HCT116 (cell line): ENCODE measurements at regions not wholly inside any gene's neighbourhood (a gene's known extent, or its start where the extent isn't known, plus 50 kb on each side); places are given as distances from the start of the nearest gene placed in this dataset.

Experiments
- ATAC-seq: fragments of 200-7000 bp; cut with Tn5 transposase; 2 replicates; pipeline ENCODE4 v1.9.1; 2020; ENCODE audit warnings: mild to moderate bottlenecking, moderate library complexity
- BruUV-seq: library from RNA; stranded (reverse); fragments of 400-500 nt; replicated peaks from 2 replicates; lab custom pipeline; 2021; lab: Mats Ljungman, UMichigan
- CTCF ChIA-PET: fragments of 300-600 bp; sonication (Branson Sonifier 250); formaldehyde crosslinking; loops from one replicate; lab custom pipeline; 2021; ENCODE audit warnings: antibody characterized with exemption; lab: Charles Lee
- POLR2A ChIA-PET: fragments of 300-600, 350-600 bp; sonication (Branson Sonifier 250); formaldehyde crosslinking; loops from one replicate; lab custom pipeline; 2021; ENCODE audit warnings: antibody characterized with exemption; lab: Charles Lee
- RAD21 ChIA-PET, 2 experiments: fragments of 300-600 bp; sonication (Branson Sonifier 250); formaldehyde crosslinking; loops; one replicate each; lab custom pipeline; 2023; ENCODE audit warnings: low total read pairs in 2 of 2; ENCODE audit not compliant: uncharacterized antibody in 2 of 2, unreplicated experiment in 2 of 2, low non-redundant PET in 1 of 2; lab: Charles Lee
- DNase-seq: peaks from one replicate; pipeline ENCODE4 v3.0.0-alpha.2; 2010; ENCODE audit warnings: low read depth, low spot score
- H2AFZ ChIP-seq: fragments of 200-600 bp; shearing (Covaris generic), sonication (generic); 2 replicates; pipeline ENCODE4 v1.6.1; 2017; ENCODE audit warnings: low read depth, mixed run types, mixed read lengths, antibody characterized with exemption, low read length; ENCODE audit not compliant: poor library complexity, severe bottlenecking
- H3K27ac ChIP-seq: 2 replicates; pipeline ENCODE4 v1.5.1; 2012; ENCODE audit warnings: low read depth, low read length
- H3K27me3 ChIP-seq: fragments of 200-600 bp; sonication (generic); 2 replicates; pipeline ENCODE4 v1.6.1; 2016; ENCODE audit warnings: mixed run types, low read length, mixed read lengths; ENCODE audit not compliant: insufficient read depth
- H3K36me3 ChIP-seq, 2 experiments: fragments of 200-500 bp in 1 of 2; fragments of 200-600 bp in 1 of 2; sonication (Bioruptor generic) in 1 of 2; sonication (generic) in 1 of 2; 2 replicates each; pipeline versions ENCODE4 v1.5.1 to v1.6.1; 2014 to 2016; ENCODE audit warnings: low read length in 2 of 2, inconsistent platforms in 1 of 2, mixed read lengths in 1 of 2, mixed run types in 1 of 2; ENCODE audit not compliant: insufficient read depth in 2 of 2, control insufficient read depth in 1 of 2
- H3K4me1 ChIP-seq, 2 experiments: fragments of 200-600 bp in 1 of 2; sonication (generic) in 1 of 2; 2 replicates each; pipeline versions ENCODE4 v1.5.1 to v1.6.1; 2012 to 2017; ENCODE audit warnings: low read length in 2 of 2, inconsistent platforms in 1 of 2, mild to moderate bottlenecking in 1 of 2, mixed read lengths in 1 of 2, mixed run types in 1 of 2, moderate library complexity in 1 of 2; ENCODE audit not compliant: insufficient read depth in 2 of 2, control insufficient read depth in 1 of 2
- H3K4me2 ChIP-seq: fragments of 200-600 bp; sonication (generic); 2 replicates; pipeline ENCODE4 v1.6.1; 2017; ENCODE audit warnings: mixed run types, low read length, mixed read lengths
- H3K4me3 ChIP-seq, 2 experiments: fragments of 200-600 bp in 1 of 2; sonication (generic) in 1 of 2; replicated peaks in 1 of 2; 2 replicates each; pipeline ENCODE4 v1.5.1; 2011 to 2016; ENCODE audit warnings: low read length in 2 of 2, control low read depth in 1 of 2, low read depth in 1 of 2, mild to moderate bottlenecking in 1 of 2, mixed read lengths in 1 of 2, mixed run types in 1 of 2
- H3K79me2 ChIP-seq: fragments of 200-600 bp; sonication (generic); 2 replicates; pipeline ENCODE4 v1.6.1; 2017; ENCODE audit warnings: mild to moderate bottlenecking, mixed run types, low read length, moderate library complexity, mixed read lengths; ENCODE audit not compliant: insufficient read depth
- H3K9ac ChIP-seq: fragments of 200-600 bp; sonication (generic); 2 replicates; pipeline ENCODE4 v1.6.1; 2016; ENCODE audit warnings: low read length, mixed read lengths
- H3K9me2 ChIP-seq: fragments of 200-600 bp; sonication (generic), shearing (Covaris generic); 2 replicates; pipeline ENCODE4 v1.6.1; 2017; ENCODE audit warnings: mixed run types, mild to moderate bottlenecking, moderate library complexity; ENCODE audit not compliant: insufficient read depth
- H3K9me3 ChIP-seq, 2 experiments: fragments of 200-500 bp in 1 of 2; fragments of 200-600 bp in 1 of 2; sonication (Bioruptor generic) in 1 of 2; sonication (generic) in 1 of 2; 2 replicates each; pipeline ENCODE4 v1.6.1; 2014 to 2017; ENCODE audit warnings: low read length in 2 of 2, mixed read lengths in 2 of 2, inconsistent platforms in 1 of 2, low read depth in 1 of 2, mild to moderate bottlenecking in 1 of 2, mixed run types in 1 of 2, moderate library complexity in 1 of 2; ENCODE audit not compliant: control insufficient read depth in 1 of 2, insufficient read depth in 1 of 2
- H4K20me1 ChIP-seq: fragments of 200-600 bp; sonication (generic), shearing (Covaris generic); 2 replicates; pipeline ENCODE4 v1.6.1; 2017; ENCODE audit warnings: mixed run types, mild to moderate bottlenecking, moderate library complexity; ENCODE audit not compliant: insufficient read depth
- EZH2 ChIP-seq: fragments of 200-600 bp; sonication (generic); IDR thresholded peaks from 2 replicates; pipeline ENCODE4 v1.6.1; 2017; ENCODE audit warnings: antibody characterized with exemption, mixed run types
- POLR2AphosphoS5 ChIP-seq: IDR thresholded peaks from 2 replicates; pipeline ENCODE4 v1.6.1; 2011; ENCODE audit warnings: mild to moderate bottlenecking, low read depth, low read length, moderate library complexity
- RAD21 ChIP-seq: IDR thresholded peaks from 2 replicates; pipeline ENCODE4 v1.6.1; 2012; ENCODE audit warnings: low read depth, mild to moderate bottlenecking
- SIN3A ChIP-seq: IDR thresholded peaks from 2 replicates; pipeline ENCODE4 v1.6.1; 2012; ENCODE audit warnings: low read depth
- SRF ChIP-seq: IDR thresholded peaks from 2 replicates; pipeline ENCODE4 v1.6.1; 2012; ENCODE audit warnings: low read depth
- YY1 ChIP-seq: IDR thresholded peaks from 2 replicates; pipeline ENCODE4 v1.6.1; 2011; ENCODE audit warnings: low read length, low read depth, moderate library complexity, mild to moderate bottlenecking; ENCODE audit not compliant: insufficient replicate concordance; ENCODE audit errors: extremely low read depth
- ZFX ChIP-seq: fragments of 450-650 bp; IDR thresholded peaks from 2 replicates; pipeline ENCODE4 v1.6.1; 2017
- ZNF274 ChIP-seq: fragments of 200-500 bp; sonication (Bioruptor generic); IDR thresholded peaks from 2 replicates; pipeline ENCODE4 v1.6.1; 2014; ENCODE audit warnings: mild to moderate bottlenecking, low read depth, low read length, inconsistent platforms
- intact Hi-C: fragments of 100-400 bp; cut with micrococcal nuclease; formaldehyde crosslinking; loops from 2 replicates; pipeline ENCODE4 v1.10.0; 2022

DNA sequence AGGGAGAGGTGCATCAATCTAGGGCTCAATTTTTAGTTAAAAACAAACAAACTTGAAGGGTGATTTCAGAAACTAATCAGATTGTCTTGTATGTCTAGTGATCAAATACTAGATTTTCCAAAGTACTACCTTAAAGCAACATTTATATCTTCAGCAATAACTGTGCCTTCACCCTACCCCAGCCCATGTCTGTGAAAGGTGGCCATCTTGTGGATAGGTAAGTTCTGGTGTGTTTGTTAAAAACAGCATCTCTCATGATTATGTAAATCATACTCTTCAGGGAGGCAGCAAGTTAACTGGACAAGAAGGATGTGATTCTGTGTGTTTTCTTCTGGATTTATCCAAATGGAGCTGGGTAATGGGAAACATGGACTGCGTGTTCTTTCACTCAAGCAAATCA, 81.4 kb upstream of the ACSL1 start:
- no peaks in the 10 kb centered on the region for H3K4me1 ChIP-seq
- ChIA-PET RAD21 (no interaction called here), CTCF (no interaction called here), POLR2A (no interaction called here)
- no TSS peak for BruUV-seq
- H2AFZ ChIP-seq: no peak overlapping the region
- intact Hi-C loops: no loop called here
- no peaks in the 10 kb centered on the region for H3K36me3 ChIP-seq
- H3K9me2 ChIP-seq: 0 out of 2 replicates have a peak, but pooled peaks cover 3% of the 10 kb centered on the region
- no peak overlapping the region for H3K4me3 ChIP-seq
- no peaks in the 10 kb centered on the region for H3K79me2 ChIP-seq
- ATAC-seq: no peak
- TF ChIP-seq YY1 (no peak), ZNF274 (no peak), ZFX (no peak), POLR2AphosphoS5 (no peak), RAD21 (peak; percentile 38), SRF (no peak)
- no peaks in the 10 kb centered on the region for H4K20me1 ChIP-seq
- H3K9me3 ChIP-seq: peaks cover 0 to under 1% of the 10 kb centered on the region in 2 experiments; a peak in 2 of 4 replicates
- H3K27me3 ChIP-seq: no peaks in the 10 kb centered on the region
- DNase-seq: no peak
- no peak overlapping the region for H3K9ac ChIP-seq
- no peak overlapping the region for H3K4me2 ChIP-seq
- no peak overlapping the region for H3K27ac ChIP-seq

DNA sequence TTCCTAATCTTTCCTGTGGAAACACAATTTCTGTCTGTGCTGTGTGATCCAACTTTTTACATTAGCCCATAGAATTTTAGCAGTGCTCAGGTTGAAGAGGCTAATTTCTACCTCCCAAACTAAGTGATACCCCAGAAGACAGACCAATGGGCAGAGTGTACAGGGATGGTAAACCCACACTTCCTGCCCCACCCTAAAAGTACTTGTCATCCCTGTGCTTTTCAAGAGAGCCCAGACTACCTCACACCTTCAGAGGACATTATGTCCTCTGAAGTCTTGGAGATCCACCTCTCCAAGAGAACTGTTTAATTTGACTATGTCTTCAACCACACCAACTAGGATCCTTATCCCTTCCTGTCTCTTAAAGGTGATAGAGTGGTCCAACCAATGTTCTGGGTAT, 82.0 kb upstream of the ACSL1 start:
- POLR2A ChIA-PET: no interaction called here

More for the DNA sequence above, 82.0 kb upstream of the ACSL1 start:
- DNase-seq (no peak), ATAC-seq (no peak)
- Histone ChIP-seq H3K4me2 (no peak overlapping the region), H3K9me2 (0 out of 2 replicates have a peak, but pooled peaks cover 3% of the 10 kb centered on the region), H3K9ac (no peak overlapping the region), H3K4me3 (no peak overlapping the region), H2AFZ (no peak overlapping the region), H3K4me1 (no peaks in the 10 kb centered on the region), H3K79me2 (no peaks in the 10 kb centered on the region), H3K9me3 (peaks cover 0 to 6% of the 10 kb centered on the region in 2 experiments; a peak in 2 of 4 replicates), H3K36me3 (no peaks in the 10 kb centered on the region), H3K27ac (no peak overlapping the region), H4K20me1 (no peaks in the 10 kb centered on the region), H3K27me3 (no peaks in the 10 kb centered on the region)
- no peak for TF ChIP-seq SRF
- TF ChIP-seq SIN3A: no peak
- TF ChIP-seq EZH2: no peak
- no TSS peak for BruUV-seq
- intact Hi-C loops: no loop called here
- ChIA-PET CTCF (no interaction called here), RAD21 (no interaction called here)
